ENCODE measurements at regions not wholly inside any gene's neighbourhood (a gene's known extent, or its start where the extent isn't known, plus 50 kb on each side); places are given as distances from the start of the nearest gene placed in this dataset.

- H3K36me3 ChIP-seq (ENCODE audit: low read depth, missing control alignments): no peaks in the 10 kb centered on the region
- TF ChIP-seq CTCF (IDR thresholded peaks at IDR 0.05) (no peak), POLR2A (IDR thresholded peaks at IDR 0.05) (no peak)
- H3K9me3 ChIP-seq: no peaks in the 10 kb centered on the region
- H3K27ac ChIP-seq: no peak overlapping the region
- intact Hi-C loops (cut with DNase I; ENCODE audit: low total_unique reads): no loop called here
- no peak overlapping the region for H3K4me3 ChIP-seq
- DNase-seq: no peak
- WGBS, 2 donors: 83 to 85% methylated on average over 6 of the region's 6 CpGs
- no peaks in the 10 kb centered on the region for H3K27me3 ChIP-seq
- H3K4me1 ChIP-seq: peaks cover 7% of the 10 kb centered on the region
Measured at GRCh38 chr16:87180069-87180468, 137.1 kb downstream of the C16orf95 start.

- TF ChIP-seq POLR2A (IDR thresholded peaks at IDR 0.05) (no peak), CTCF (IDR thresholded peaks at IDR 0.05) (no peak)
- Histone ChIP-seq H3K9me3 (no peaks in the 10 kb centered on the region), H3K27ac (no peak overlapping the region), H3K36me3 (ENCODE audit: low read depth, missing control alignments) (no peaks in the 10 kb centered on the region), H3K27me3 (no peaks in the 10 kb centered on the region), H3K4me1 (peaks cover 7% of the 10 kb centered on the region), H3K4me3 (no peak overlapping the region)
- intact Hi-C loops (cut with DNase I; ENCODE audit: low total_unique reads): no loop called here
- 68 to 83% methylated on average over 3 of the region's 3 CpGs for WGBS, 2 donors
- DNase-seq: no peak
Measured at GRCh38 chr16:87182759-87183158, 134.4 kb downstream of the C16orf95 start.

- H3K27ac ChIP-seq: no peak overlapping the region
- DNase-seq: no peak
- H3K4me1 ChIP-seq: peaks cover 4% of the 10 kb centered on the region
- H3K27me3 ChIP-seq: no peaks in the 10 kb centered on the region
- no peaks in the 10 kb centered on the region for H3K36me3 ChIP-seq (ENCODE audit: low read depth, missing control alignments)
- TF ChIP-seq CTCF (IDR thresholded peaks at IDR 0.05): no peak
- no peak for TF ChIP-seq POLR2A (IDR thresholded peaks at IDR 0.05)
- H3K9me3 ChIP-seq: no peaks in the 10 kb centered on the region
- no peak overlapping the region for H3K4me3 ChIP-seq
- intact Hi-C loops (cut with DNase I; ENCODE audit: low total_unique reads): no loop called here
- WGBS, 2 donors: 92% methylated on average over 6 to 10 of the region's 10 CpGs
Measured at GRCh38 chr16:87183647-87184046, 133.5 kb downstream of the C16orf95 start.

- Histone ChIP-seq H3K4me1 (no peaks in the 10 kb centered on the region), H3K9me3 (no peaks in the 10 kb centered on the region), H3K27ac (no peak overlapping the region), H3K4me3 (peak overlapping the region in 1 of 2 donors; percentile 9), H3K27me3 (no peaks in the 10 kb centered on the region), H3K36me3 (ENCODE audit: low read depth, missing control alignments) (no peaks in the 10 kb centered on the region)
- WGBS, 2 donors: 49 to 57% methylated on average over 8 of the region's 8 CpGs
- no peak for DNase-seq
- TF ChIP-seq POLR2A (IDR thresholded peaks at IDR 0.05) (no peak), CTCF (IDR thresholded peaks at IDR 0.05) (no peak)
- intact Hi-C loops (cut with DNase I; ENCODE audit: low total_unique reads): no loop called here
Measured at GRCh38 chr16:87185308-87185707, 131.9 kb downstream of the C16orf95 start.

- Histone ChIP-seq H3K4me3 (peak overlapping the region in 1 of 2 donors; percentile 9), H3K36me3 (ENCODE audit: low read depth, missing control alignments) (no peaks in the 10 kb centered on the region), H3K9me3 (no peaks in the 10 kb centered on the region), H3K27ac (no peak overlapping the region), H3K4me1 (no peaks in the 10 kb centered on the region), H3K27me3 (no peaks in the 10 kb centered on the region)
- no peak for DNase-seq
- TF ChIP-seq CTCF (IDR thresholded peaks at IDR 0.05) (no peak), POLR2A (IDR thresholded peaks at IDR 0.05) (no peak)
- 57 to 65% methylated on average over 10 to 19 of the region's 19 CpGs for WGBS, 2 donors
- intact Hi-C loops (cut with DNase I; ENCODE audit: low total_unique reads): no loop called here
Measured at GRCh38 chr16:87185983-87186382, 131.2 kb downstream of the C16orf95 start.
